ENCODE measurements at regions not wholly inside any gene's neighbourhood (a gene's known extent, or its start where the extent isn't known, plus 50 kb on each side); places are given as distances from the start of the nearest gene placed in this dataset.

- Histone ChIP-seq H3K36me3 (replicated peaks in 1 of 2; ENCODE audit: control insufficient read depth in 1 of 2, insufficient read depth in 2 of 2, low read length in 2 of 2) (no peaks in the 10 kb centered on the region), H3K4me1 (ENCODE audit: insufficient read depth, low read length) (no peaks in the 10 kb centered on the region), H3K79me2 (ENCODE audit: insufficient read depth, low read length) (no peaks in the 10 kb centered on the region), H3K4me2 (ENCODE audit: low read depth, low read length) (no peak overlapping the region), H3K27me3 (ENCODE audit: control insufficient read depth in 1 of 2, insufficient read depth in 2 of 2, low read length in 2 of 2) (no peaks in the 10 kb centered on the region), H3K4me3 (replicated peaks in 1 of 3; ENCODE audit: insufficient read depth in 1 of 3, low read depth in 2 of 3, low read length in 3 of 3) (no peak overlapping the region), H4K20me1 (ENCODE audit: insufficient read depth, low read length) (no peaks in the 10 kb centered on the region), H3K27ac (ENCODE audit: extremely low read length, insufficient read depth, low read length) (no peak overlapping the region), H3K9ac (ENCODE audit: insufficient read depth, low read depth, low read length) (no peak overlapping the region), H2AFZ (ENCODE audit: low read length) (no peak overlapping the region), H3K9me3 (ENCODE audit: low read length) (no peaks in the 10 kb centered on the region)
- FAIRE-seq = no peak
- in situ Hi-C loops (cut with HindIII; ENCODE audit: extremely low pct_ligation_motif_present, low pct_unique_long_range_greater_than_20kb) = no loop called here
- BruUV-seq (replicated peaks) = no TSS peak
- no peak for DNase-seq (ENCODE audit: low spot score)
- no peak for ATAC-seq
- intact Hi-C loops (cut with micrococcal nuclease; ENCODE audit: unreplicated experiment) = no loop called here
- WGBS (ENCODE audit: low lambda C conversion rate) = 5% methylated on average over 2 of the region's 2 CpGs
- ChIA-PET POLR2A (no interaction called here), CTCF (ENCODE audit: low intra/inter-chr PET ratio, low total read pairs) (no interaction called here)
- no peak for TF ChIP-seq SOX6 (IDR thresholded peaks at IDR 0.05)
- TF ChIP-seq SOX6 (CRISPR knock-in tag; IDR thresholded peaks at IDR 0.05) = no peak
- TF ChIP-seq MEIS1 (CRISPR knock-in tag; IDR thresholded peaks at IDR 0.05; ENCODE audit: borderline replicate concordance) = no peak
- TF ChIP-seq ATF6 (CRISPR knock-in tag; conservative IDR thresholded peaks at IDR 0.05) = no peak
- TF ChIP-seq ERF (CRISPR knock-in tag; IDR thresholded peaks at IDR 0.05) = no peak
- no peak for TF ChIP-seq ZNF713 (CRISPR knock-in tag; IDR thresholded peaks at IDR 0.05)
- TF ChIP-seq ZNF674 (CRISPR knock-in tag; IDR thresholded peaks at IDR 0.05; ENCODE audit: low read depth) = no peak
- no peak for TF ChIP-seq PBX2 (CRISPR knock-in tag; IDR thresholded peaks at IDR 0.05)
- no peak for TF ChIP-seq TFAP4 (IDR thresholded peaks at IDR 0.05; ENCODE audit: borderline replicate concordance, low read depth)
- TF ChIP-seq ZNF7 (CRISPR knock-in tag; IDR thresholded peaks at IDR 0.05) = no peak
- no peak for TF ChIP-seq NFAT5 (CRISPR knock-in tag; IDR thresholded peaks at IDR 0.05)
- TF ChIP-seq XBP1 (CRISPR knock-in tag; IDR thresholded peaks at IDR 0.05) = no peak
- TF ChIP-seq ATF5 (CRISPR knock-in tag; IDR thresholded peaks at IDR 0.05; ENCODE audit: low read depth) = no peak
- no peak for TF ChIP-seq ARNTL (CRISPR knock-in tag; IDR thresholded peaks at IDR 0.05)
Measured at GRCh38 chr5:24368115-24368514, 276.7 kb downstream of the CDH10 start.

Measured in HepG2 (cell line).